ENCODE measurements at regions not wholly inside any gene's neighbourhood (a gene's known extent, or its start where the extent isn't known, plus 50 kb on each side); places are given as distances from the start of the nearest gene placed in this dataset.

DNA sequence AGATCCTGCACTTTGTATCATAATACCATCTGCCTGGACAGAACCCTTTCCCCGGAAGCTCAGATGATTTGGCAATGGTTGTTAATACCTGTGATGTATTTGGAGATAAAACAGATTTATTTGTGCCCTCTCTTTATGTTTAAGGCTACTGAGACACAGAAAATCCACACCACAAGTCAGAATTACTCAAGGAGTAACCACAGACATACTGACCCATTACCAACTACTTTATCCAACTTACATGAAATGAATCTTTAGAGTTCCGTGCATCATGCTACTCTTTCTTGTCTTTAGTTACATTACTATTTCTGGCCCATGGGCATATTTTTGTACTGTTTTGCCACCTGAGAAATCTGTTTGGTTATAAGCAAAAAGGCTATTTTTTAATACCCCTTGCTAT is 384.0 kb downstream of the STK39 start:
- TF ChIP-seq, protein P1, sequence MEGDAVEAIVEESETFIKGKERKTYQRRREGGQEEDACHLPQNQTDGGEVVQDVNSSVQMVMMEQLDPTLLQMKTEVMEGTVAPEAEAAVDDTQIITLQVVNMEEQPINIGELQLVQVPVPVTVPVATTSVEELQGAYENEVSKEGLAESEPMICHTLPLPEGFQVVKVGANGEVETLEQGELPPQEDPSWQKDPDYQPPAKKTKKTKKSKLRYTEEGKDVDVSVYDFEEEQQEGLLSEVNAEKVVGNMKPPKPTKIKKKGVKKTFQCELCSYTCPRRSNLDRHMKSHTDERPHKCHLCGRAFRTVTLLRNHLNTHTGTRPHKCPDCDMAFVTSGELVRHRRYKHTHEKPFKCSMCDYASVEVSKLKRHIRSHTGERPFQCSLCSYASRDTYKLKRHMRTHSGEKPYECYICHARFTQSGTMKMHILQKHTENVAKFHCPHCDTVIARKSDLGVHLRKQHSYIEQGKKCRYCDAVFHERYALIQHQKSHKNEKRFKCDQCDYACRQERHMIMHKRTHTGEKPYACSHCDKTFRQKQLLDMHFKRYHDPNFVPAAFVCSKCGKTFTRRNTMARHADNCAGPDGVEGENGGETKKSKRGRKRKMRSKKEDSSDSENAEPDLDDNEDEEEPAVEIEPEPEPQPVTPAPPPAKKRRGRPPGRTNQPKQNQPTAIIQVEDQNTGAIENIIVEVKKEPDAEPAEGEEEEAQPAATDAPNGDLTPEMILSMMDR (conservative IDR thresholded peaks at IDR 0.05; ENCODE audit: low read length), result no peak
- no peak for TF ChIP-seq EZH2phosphoT487 (IDR thresholded peaks at IDR 0.05; ENCODE audit: borderline replicate concordance, low read depth, low read length)
- intact Hi-C loops (cut with micrococcal nuclease; ENCODE audit: unreplicated experiment), result no loop called here
- ChIA-PET CTCF (ENCODE audit: unreplicated experiment) (no interaction called here), POLR2A (no interaction called here)
- no peaks in the 10 kb centered on the region for H3K79me2 ChIP-seq (ENCODE audit: insufficient read depth, low read depth, low read length)
- no peak overlapping the region for H3K4me2 ChIP-seq (ENCODE audit: low read length)
- no peaks in the 10 kb centered on the region for H4K20me1 ChIP-seq (ENCODE audit: insufficient read depth, low read length)
- H3K9me3 ChIP-seq (ENCODE audit: low read length), result no peaks in the 10 kb centered on the region
- no peaks in the 10 kb centered on the region for H3K9me2 ChIP-seq (ENCODE audit: insufficient read depth, low read length)
- H3K27ac ChIP-seq (ENCODE audit: low read depth, low read length, poor library complexity, severe bottlenecking), result no peak overlapping the region
- H2AFZ ChIP-seq (ENCODE audit: low read length), result no peak overlapping the region
- no peak overlapping the region for H3K4me3 ChIP-seq (ENCODE audit: low read depth, low read length, poor library complexity, severe bottlenecking)
- H3K36me3 ChIP-seq (ENCODE audit: insufficient read depth, low read length), result no peaks in the 10 kb centered on the region
- H3K4me1 ChIP-seq (ENCODE audit: insufficient read depth, low read length, poor library complexity, severe bottlenecking), result no peaks in the 10 kb centered on the region
- DNase-seq (ENCODE audit: low spot score), result no peak
- BruUV-seq (replicated peaks), result no TSS peak

DNA sequence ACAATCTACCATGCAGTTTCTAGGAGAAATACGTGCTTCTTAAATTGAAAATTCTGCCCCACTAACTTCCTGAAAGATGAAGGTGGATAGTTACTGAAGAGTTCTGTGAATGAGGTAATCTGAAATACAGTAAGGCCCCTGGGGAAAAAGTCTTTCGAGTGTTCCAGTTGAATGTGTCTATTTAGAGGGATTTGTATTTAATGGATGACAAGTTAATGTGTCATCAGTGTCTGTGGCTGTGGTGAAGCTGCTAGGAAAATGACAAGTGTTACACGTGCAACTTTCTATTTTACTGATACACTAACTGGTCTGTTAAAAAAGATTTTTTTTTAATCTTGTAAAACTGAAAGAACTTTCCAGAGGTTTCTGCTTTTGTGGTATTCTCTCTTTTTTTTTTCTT is 384.6 kb downstream of the STK39 start:
- no TSS peak for BruUV-seq (replicated peaks)
- H3K27ac ChIP-seq (ENCODE audit: low read depth, low read length, poor library complexity, severe bottlenecking), result no peak overlapping the region
- no peaks in the 10 kb centered on the region for H3K79me2 ChIP-seq (ENCODE audit: insufficient read depth, low read depth, low read length)
- H3K36me3 ChIP-seq (ENCODE audit: insufficient read depth, low read length), result no peaks in the 10 kb centered on the region
- H4K20me1 ChIP-seq (ENCODE audit: insufficient read depth, low read length), result no peaks in the 10 kb centered on the region
- no peak overlapping the region for H2AFZ ChIP-seq (ENCODE audit: low read length)
- H3K4me3 ChIP-seq (ENCODE audit: low read depth, low read length, poor library complexity, severe bottlenecking), result no peak overlapping the region
- no peak for TF ChIP-seq EZH2phosphoT487 (IDR thresholded peaks at IDR 0.05; ENCODE audit: borderline replicate concordance, low read depth, low read length)
- TF ChIP-seq, protein P1 (conservative IDR thresholded peaks at IDR 0.05; ENCODE audit: low read length), result no peak
- intact Hi-C loops (cut with micrococcal nuclease; ENCODE audit: unreplicated experiment), result no loop called here
- CTCF ChIA-PET (ENCODE audit: unreplicated experiment), result no interaction called here
- H3K9me2 ChIP-seq (ENCODE audit: insufficient read depth, low read length), result no peaks in the 10 kb centered on the region
- POLR2A ChIA-PET, result no interaction called here
- no peak overlapping the region for H3K4me2 ChIP-seq (ENCODE audit: low read length)
- H3K4me1 ChIP-seq (ENCODE audit: insufficient read depth, low read length, poor library complexity, severe bottlenecking), result no peaks in the 10 kb centered on the region
- no peak for DNase-seq (ENCODE audit: low spot score)
- no peaks in the 10 kb centered on the region for H3K9me3 ChIP-seq (ENCODE audit: low read length)

DNA sequence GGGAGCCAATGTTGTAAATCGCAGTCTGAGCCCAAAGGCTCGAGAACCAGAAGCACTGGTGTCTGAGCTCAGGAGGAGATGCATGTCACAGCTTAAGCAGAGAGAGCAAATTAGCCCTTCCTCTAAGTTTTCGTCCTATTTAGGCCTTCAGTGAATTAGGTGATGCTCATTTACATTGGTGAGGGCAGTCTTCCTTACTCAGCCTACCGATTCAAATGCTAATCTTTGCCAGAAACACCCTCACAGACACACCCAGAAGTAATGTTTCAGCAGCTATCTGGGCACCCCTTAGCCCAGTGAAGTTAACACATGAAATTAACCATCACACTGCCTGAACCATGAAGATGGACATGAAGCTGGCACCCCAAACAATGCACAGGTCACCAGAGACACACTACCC is 385.1 kb downstream of the STK39 start:
- H3K4me1 ChIP-seq (ENCODE audit: insufficient read depth, low read length, poor library complexity, severe bottlenecking), result no peaks in the 10 kb centered on the region
- H3K4me3 ChIP-seq (ENCODE audit: low read depth, low read length, poor library complexity, severe bottlenecking), result no peak overlapping the region
- no peak for DNase-seq (ENCODE audit: low spot score)
- ChIA-PET CTCF (ENCODE audit: unreplicated experiment) (no interaction called here), POLR2A (no interaction called here)
- no peaks in the 10 kb centered on the region for H3K9me2 ChIP-seq (ENCODE audit: insufficient read depth, low read length)
- no peaks in the 10 kb centered on the region for H3K79me2 ChIP-seq (ENCODE audit: insufficient read depth, low read depth, low read length)
- no peak overlapping the region for H2AFZ ChIP-seq (ENCODE audit: low read length)
- no peaks in the 10 kb centered on the region for H4K20me1 ChIP-seq (ENCODE audit: insufficient read depth, low read length)
- H3K4me2 ChIP-seq (ENCODE audit: low read length), result no peak overlapping the region
- H3K9me3 ChIP-seq (ENCODE audit: low read length), result no peaks in the 10 kb centered on the region
- no peak overlapping the region for H3K27ac ChIP-seq (ENCODE audit: low read depth, low read length, poor library complexity, severe bottlenecking)
- no TSS peak for BruUV-seq (replicated peaks)
- TF ChIP-seq, protein P1 (conservative IDR thresholded peaks at IDR 0.05; ENCODE audit: low read length), result no peak
- TF ChIP-seq EZH2phosphoT487 (IDR thresholded peaks at IDR 0.05; ENCODE audit: borderline replicate concordance, low read depth, low read length), result no peak
- intact Hi-C loops (cut with micrococcal nuclease; ENCODE audit: unreplicated experiment), result no loop called here
- H3K36me3 ChIP-seq (ENCODE audit: insufficient read depth, low read length), result no peaks in the 10 kb centered on the region
